ENCODE measurements at regions not wholly inside any gene's neighbourhood (a gene's known extent, or its start where the extent isn't known, plus 50 kb on each side); places are given as distances from the start of the nearest gene placed in this dataset.

GRCh38 chr6:149132336-149132735 lies 185.2 kb upstream of the TAB2 start:
- H3K9me3 ChIP-seq (ENCODE audit: low read length): no peaks in the 10 kb centered on the region
- H3K4me1 ChIP-seq (ENCODE audit: insufficient read depth, low read length, severe bottlenecking): no peaks in the 10 kb centered on the region
- no peaks in the 10 kb centered on the region for H3F3A ChIP-seq (ENCODE audit: insufficient read depth, low read length)

GRCh38 chr6:149134511-149134933 lies 183.0 kb upstream of the TAB2 start:
- Histone ChIP-seq H3K27me3 (ENCODE audit: insufficient read depth, low read length) (no peaks in the 10 kb centered on the region), H3K4me2 (ENCODE audit: low read length) (no peak overlapping the region), H3K36me3 (ENCODE audit: insufficient read depth, low read length) (no peaks in the 10 kb centered on the region), H3K27ac (ENCODE audit: low read depth, low read length, poor library complexity, severe bottlenecking) (no peak overlapping the region), H3F3A (ENCODE audit: insufficient read depth, low read length) (no peaks in the 10 kb centered on the region), H3K79me2 (ENCODE audit: insufficient read depth, low read length) (no peaks in the 10 kb centered on the region), H3K4me1 (ENCODE audit: insufficient read depth, low read length, severe bottlenecking) (no peaks in the 10 kb centered on the region), H4K20me1 (ENCODE audit: insufficient read depth, low read length) (no peaks in the 10 kb centered on the region), H3K9me2 (ENCODE audit: low read depth, low read length) (no peaks in the 10 kb centered on the region), H3K9ac (ENCODE audit: low read length) (no peak overlapping the region), H3K9me3 (ENCODE audit: low read length) (no peaks in the 10 kb centered on the region), H2AFZ (ENCODE audit: low read length) (no peak overlapping the region), H3K4me3 (ENCODE audit: low read depth, low read length, poor library complexity, severe bottlenecking) (no peak overlapping the region)
- no peak for TF ChIP-seq EZH2 (IDR thresholded peaks at IDR 0.05; ENCODE audit: borderline replicate concordance, low read length)
- no peak for TF ChIP-seq CTCF (IDR thresholded peaks at IDR 0.05; ENCODE audit: low read length)

More at GRCh38 chr6:149132336-149132735, 185.2 kb upstream of the TAB2 start:
- Histone ChIP-seq H3K9ac (ENCODE audit: low read length) (no peak overlapping the region), H3K27ac (ENCODE audit: low read depth, low read length, poor library complexity, severe bottlenecking) (no peak overlapping the region), H2AFZ (ENCODE audit: low read length) (no peak overlapping the region), H3K4me3 (ENCODE audit: low read depth, low read length, poor library complexity, severe bottlenecking) (no peak overlapping the region), H4K20me1 (ENCODE audit: insufficient read depth, low read length) (no peaks in the 10 kb centered on the region), H3K27me3 (ENCODE audit: insufficient read depth, low read length) (no peaks in the 10 kb centered on the region), H3K4me2 (ENCODE audit: low read length) (no peak overlapping the region), H3K9me2 (ENCODE audit: low read depth, low read length) (no peaks in the 10 kb centered on the region), H3K79me2 (ENCODE audit: insufficient read depth, low read length) (no peaks in the 10 kb centered on the region), H3K36me3 (ENCODE audit: insufficient read depth, low read length) (no peaks in the 10 kb centered on the region)
- no peak for TF ChIP-seq CTCF (IDR thresholded peaks at IDR 0.05; ENCODE audit: low read length)
- TF ChIP-seq EZH2 (IDR thresholded peaks at IDR 0.05; ENCODE audit: borderline replicate concordance, low read length): no peak

GRCh38 chr6:149135809-149136208 lies 181.7 kb upstream of the TAB2 start:
- no peaks in the 10 kb centered on the region for H3F3A ChIP-seq (ENCODE audit: insufficient read depth, low read length)

More at GRCh38 chr6:149135809-149136208, 181.7 kb upstream of the TAB2 start:
- Histone ChIP-seq H3K79me2 (ENCODE audit: insufficient read depth, low read length) (no peaks in the 10 kb centered on the region), H3K27ac (ENCODE audit: low read depth, low read length, poor library complexity, severe bottlenecking) (no peak overlapping the region), H2AFZ (ENCODE audit: low read length) (no peak overlapping the region), H3K9me2 (ENCODE audit: low read depth, low read length) (no peaks in the 10 kb centered on the region), H3K9me3 (ENCODE audit: low read length) (no peaks in the 10 kb centered on the region), H3K4me1 (ENCODE audit: insufficient read depth, low read length, severe bottlenecking) (no peaks in the 10 kb centered on the region), H3K9ac (ENCODE audit: low read length) (no peak overlapping the region), H4K20me1 (ENCODE audit: insufficient read depth, low read length) (no peaks in the 10 kb centered on the region), H3K4me3 (ENCODE audit: low read depth, low read length, poor library complexity, severe bottlenecking) (no peak overlapping the region), H3K27me3 (ENCODE audit: insufficient read depth, low read length) (no peaks in the 10 kb centered on the region), H3K4me2 (ENCODE audit: low read length) (no peak overlapping the region), H3K36me3 (ENCODE audit: insufficient read depth, low read length) (no peaks in the 10 kb centered on the region)
- TF ChIP-seq CTCF (IDR thresholded peaks at IDR 0.05; ENCODE audit: low read length) (no peak), EZH2 (IDR thresholded peaks at IDR 0.05; ENCODE audit: borderline replicate concordance, low read length) (no peak)
